Esophagus muscularis mucosa (tissue), 3 donors: ENCODE measurements at regions not wholly inside any gene's neighbourhood (a gene's known extent, or its start where the extent isn't known, plus 50 kb on each side); places are given as distances from the start of the nearest gene placed in this dataset.

Experiments
- POLR2A ChIP-seq: fragments of 450-650 bp; IDR thresholded peaks from one replicate; pipeline ENCODE4 v1.6.1; 2017; ENCODE audit warnings: antibody characterized with exemption, moderate library complexity, mild to moderate bottlenecking, low read depth
- TF ChIP-seq, protein P1 (sequence below), 3 experiments: fragments of 200-600 bp in 2 of 3; fragments of 450-650 bp in 1 of 3; sonication (generic) in 2 of 3; IDR thresholded peaks; one replicate each; pipeline ENCODE4 v1.5.1; 2017 to 2019; ENCODE audit warnings: antibody characterized with exemption in 3 of 3, mild to moderate bottlenecking in 2 of 3, moderate library complexity in 1 of 3

DNA sequence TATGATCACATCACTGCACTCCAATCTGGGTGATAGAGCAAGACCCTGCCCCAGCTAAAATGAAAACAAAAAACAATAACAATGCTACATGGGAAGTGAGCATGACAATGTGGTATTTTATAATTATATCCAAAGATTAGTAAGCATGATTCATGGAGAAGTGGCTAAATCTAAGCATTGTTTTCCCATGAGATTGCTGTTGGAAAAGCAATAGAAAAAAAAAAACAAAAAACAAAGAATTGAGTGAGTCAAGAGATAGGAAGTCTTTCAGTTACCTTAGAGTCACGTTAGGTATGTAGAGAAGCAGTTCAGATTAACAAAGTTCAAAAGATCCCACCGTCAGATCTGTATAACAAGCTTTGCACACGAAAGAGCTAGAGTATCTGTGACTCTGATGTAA is 210.3 kb upstream of the CNTN6 start:
- no peak for TF ChIP-seq POLR2A
- TF ChIP-seq, protein P1, sequence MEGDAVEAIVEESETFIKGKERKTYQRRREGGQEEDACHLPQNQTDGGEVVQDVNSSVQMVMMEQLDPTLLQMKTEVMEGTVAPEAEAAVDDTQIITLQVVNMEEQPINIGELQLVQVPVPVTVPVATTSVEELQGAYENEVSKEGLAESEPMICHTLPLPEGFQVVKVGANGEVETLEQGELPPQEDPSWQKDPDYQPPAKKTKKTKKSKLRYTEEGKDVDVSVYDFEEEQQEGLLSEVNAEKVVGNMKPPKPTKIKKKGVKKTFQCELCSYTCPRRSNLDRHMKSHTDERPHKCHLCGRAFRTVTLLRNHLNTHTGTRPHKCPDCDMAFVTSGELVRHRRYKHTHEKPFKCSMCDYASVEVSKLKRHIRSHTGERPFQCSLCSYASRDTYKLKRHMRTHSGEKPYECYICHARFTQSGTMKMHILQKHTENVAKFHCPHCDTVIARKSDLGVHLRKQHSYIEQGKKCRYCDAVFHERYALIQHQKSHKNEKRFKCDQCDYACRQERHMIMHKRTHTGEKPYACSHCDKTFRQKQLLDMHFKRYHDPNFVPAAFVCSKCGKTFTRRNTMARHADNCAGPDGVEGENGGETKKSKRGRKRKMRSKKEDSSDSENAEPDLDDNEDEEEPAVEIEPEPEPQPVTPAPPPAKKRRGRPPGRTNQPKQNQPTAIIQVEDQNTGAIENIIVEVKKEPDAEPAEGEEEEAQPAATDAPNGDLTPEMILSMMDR (IDR thresholded peaks at IDR 0.05) = no peak
